Astrocyte of the cerebellum (primary cell): ENCODE measurements at regions not wholly inside any gene's neighbourhood (a gene's known extent, or its start where the extent isn't known, plus 50 kb on each side); places are given as distances from the start of the nearest gene placed in this dataset.
"Not testable (repeated sequence)": the region's sequence is repeated elsewhere in the genome, so short reads cannot be mapped to it uniquely, and the experiment has no call there.

ENCODE experiments used
- DNase-seq: peaks from one replicate; pipeline ENCODE4 v3.0.0-alpha.2; 2011; ENCODE audit warnings: low read depth
- H3K4me3 ChIP-seq: 2 replicates; pipeline ENCODE4 v1.5.1; 2011; ENCODE audit warnings: mild to moderate bottlenecking, low read depth, low read length, moderate library complexity
- in situ Hi-C: cut with HindIII; loops from 2 replicates; pipeline ENCODE4 v1.10.0; 2017; ENCODE audit warnings: low sequenced_read_pairs
- TF ChIP-seq, protein P1 (sequence below): IDR thresholded peaks from 2 replicates; pipeline ENCODE4 v1.5.1; 2012; ENCODE audit warnings: low read length, low read depth, moderate library complexity, mild to moderate bottlenecking; ENCODE audit errors: missing control alignments

GRCh38 chr11:134978388-134979088 is 566.5 kb upstream of the B3GAT1 start:
- H3K4me3 ChIP-seq = no peak overlapping the region
- TF ChIP-seq, protein P1, sequence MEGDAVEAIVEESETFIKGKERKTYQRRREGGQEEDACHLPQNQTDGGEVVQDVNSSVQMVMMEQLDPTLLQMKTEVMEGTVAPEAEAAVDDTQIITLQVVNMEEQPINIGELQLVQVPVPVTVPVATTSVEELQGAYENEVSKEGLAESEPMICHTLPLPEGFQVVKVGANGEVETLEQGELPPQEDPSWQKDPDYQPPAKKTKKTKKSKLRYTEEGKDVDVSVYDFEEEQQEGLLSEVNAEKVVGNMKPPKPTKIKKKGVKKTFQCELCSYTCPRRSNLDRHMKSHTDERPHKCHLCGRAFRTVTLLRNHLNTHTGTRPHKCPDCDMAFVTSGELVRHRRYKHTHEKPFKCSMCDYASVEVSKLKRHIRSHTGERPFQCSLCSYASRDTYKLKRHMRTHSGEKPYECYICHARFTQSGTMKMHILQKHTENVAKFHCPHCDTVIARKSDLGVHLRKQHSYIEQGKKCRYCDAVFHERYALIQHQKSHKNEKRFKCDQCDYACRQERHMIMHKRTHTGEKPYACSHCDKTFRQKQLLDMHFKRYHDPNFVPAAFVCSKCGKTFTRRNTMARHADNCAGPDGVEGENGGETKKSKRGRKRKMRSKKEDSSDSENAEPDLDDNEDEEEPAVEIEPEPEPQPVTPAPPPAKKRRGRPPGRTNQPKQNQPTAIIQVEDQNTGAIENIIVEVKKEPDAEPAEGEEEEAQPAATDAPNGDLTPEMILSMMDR = no peak
- DNase-seq = no peak
- in situ Hi-C loops = no loop called here

GRCh38 chr11:134976551-134976950 is 564.5 kb upstream of the B3GAT1 start:
- no peak overlapping the region for H3K4me3 ChIP-seq
- in situ Hi-C loops = no loop called here
- no peak for DNase-seq
- TF ChIP-seq, protein P1 = no peak

DNA sequence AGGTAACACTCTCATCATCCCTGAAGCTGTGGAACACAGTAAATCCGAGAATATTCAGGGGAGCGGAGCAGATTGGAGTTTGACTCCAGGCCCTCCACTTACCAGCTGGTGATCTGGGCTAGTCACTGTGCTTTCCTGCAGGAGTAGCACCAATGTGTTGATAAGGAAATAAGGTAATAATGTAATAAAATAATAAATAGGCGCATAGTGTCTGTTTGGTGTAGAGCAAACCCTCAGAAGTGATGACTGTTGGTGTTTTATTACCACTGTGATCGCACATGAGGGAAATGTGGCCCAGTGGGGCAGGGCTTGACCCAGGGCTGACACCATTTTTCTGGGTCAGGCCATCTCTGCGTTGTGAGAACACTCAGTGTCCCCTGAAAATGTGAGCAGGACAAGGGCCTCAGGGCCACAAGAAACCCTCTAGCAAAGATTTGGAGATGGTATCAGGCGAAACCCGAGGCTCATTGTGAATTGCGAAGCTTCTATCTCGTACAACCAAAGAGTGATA is 563.9 kb upstream of the B3GAT1 start:
- in situ Hi-C loops = no loop called here
- no peak overlapping the region for H3K4me3 ChIP-seq
- no peak for DNase-seq
- TF ChIP-seq, protein P1 = no peak

DNA sequence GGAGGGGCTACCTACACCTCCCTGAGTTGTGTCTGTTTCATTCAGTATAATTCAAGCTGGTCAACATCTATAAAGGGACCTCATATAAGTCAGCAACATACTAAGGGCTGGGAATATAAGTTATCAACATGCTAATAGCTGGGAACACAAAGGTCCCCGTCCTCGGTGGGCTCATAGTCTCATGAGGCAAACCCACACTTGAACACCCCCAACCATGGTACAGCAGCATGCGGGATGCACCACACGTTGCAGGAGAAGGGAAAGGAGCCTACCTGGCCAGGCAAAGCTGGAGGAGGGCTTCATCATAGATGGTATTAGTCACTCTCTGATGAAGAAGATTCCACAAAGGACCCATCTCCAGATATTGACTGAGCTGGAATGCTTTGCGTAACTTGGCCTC is 561.8 kb upstream of the B3GAT1 start:
- TF ChIP-seq, protein P1 = no peak
- H3K4me3 ChIP-seq = no peak overlapping the region
- in situ Hi-C loops = no loop called here
- DNase-seq = no peak

- TF ChIP-seq, protein P1 = no peak
- in situ Hi-C loops = no loop called here
- DNase-seq = no peak
- H3K4me3 ChIP-seq = no peak overlapping the region
Observed at GRCh38 chr11:134971381-134971780, 559.3 kb upstream of the B3GAT1 start.

GRCh38 chr11:134967746-134968145 is 555.7 kb upstream of the B3GAT1 start:
- in situ Hi-C loops = no loop called here
- DNase-seq = no peak
- TF ChIP-seq, protein P1 = no peak
- no peak overlapping the region for H3K4me3 ChIP-seq

- H3K4me3 ChIP-seq, in situ Hi-C loops, DNase-seq: not testable (repeated sequence)
Observed at GRCh38 chr11:134961386-134961785, 549.3 kb upstream of the B3GAT1 start.
